ENCODE measurements at regions not wholly inside any gene's neighbourhood (a gene's known extent, or its start where the extent isn't known, plus 50 kb on each side); places are given as distances from the start of the nearest gene placed in this dataset.

- H3K4me3 ChIP-seq (ENCODE audit: low read depth, low read length) = peak overlapping the region; percentile 91
- no peaks in the 10 kb centered on the region for H3K36me3 ChIP-seq (ENCODE audit: control insufficient read depth, insufficient read depth, low read length)
- peak; percentile 73 for TF ChIP-seq CTCF (IDR thresholded peaks at IDR 0.05; ENCODE audit: insufficient read depth, low read depth, low read length)
- DNase-seq (ENCODE audit: low read depth) = no peak
- H3K27me3 ChIP-seq (ENCODE audit: control insufficient read depth, insufficient read depth, low read length) = no peaks in the 10 kb centered on the region
- CTCF ChIA-PET = interaction anchor here (0.7 to 0.8 kb wide), 2 partner anchors 97 to 204 kb away, joined by 3 read pairs; no protein-coding TSS in a partner anchor
- POLR2A ChIA-PET = interaction anchor here (0.7 kb wide), 1 partner anchor 617 kb away, joined by 9 read pairs; no protein-coding TSS in a partner anchor
Observed at GRCh38 chr2:61694312-61695274, 156.4 kb upstream of the XPO1 start.

DNA sequence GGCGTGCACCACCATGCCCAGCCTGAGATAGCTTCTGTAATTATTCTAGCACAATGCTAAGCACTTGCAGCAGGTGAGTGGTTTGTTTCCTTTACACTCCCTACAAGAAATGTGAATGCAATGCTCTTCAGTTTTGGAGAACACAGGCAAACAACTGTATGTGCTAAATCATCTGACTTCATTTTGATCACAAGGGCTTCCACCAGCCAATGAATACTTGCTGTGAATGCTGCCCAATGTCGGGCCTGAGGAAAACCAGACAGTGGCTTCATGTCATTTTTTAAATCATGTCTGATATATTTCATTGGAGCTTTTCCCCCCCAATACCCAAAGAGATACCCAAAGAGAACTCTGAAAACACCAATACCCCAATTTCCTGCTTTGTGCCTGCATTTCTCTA, 155.6 kb upstream of the XPO1 start:
- no peak for TF ChIP-seq CTCF (IDR thresholded peaks at IDR 0.05; ENCODE audit: insufficient read depth, low read depth, low read length)
- Histone ChIP-seq H3K27me3 (ENCODE audit: control insufficient read depth, insufficient read depth, low read length) (no peaks in the 10 kb centered on the region), H3K4me3 (ENCODE audit: low read depth, low read length) (no peak overlapping the region), H3K36me3 (ENCODE audit: control insufficient read depth, insufficient read depth, low read length) (no peaks in the 10 kb centered on the region)
- CTCF ChIA-PET = no interaction called here
- POLR2A ChIA-PET = no interaction called here
- no peak for DNase-seq (ENCODE audit: low read depth)

- POLR2A ChIA-PET = no interaction called here
- Histone ChIP-seq H3K36me3 (ENCODE audit: control insufficient read depth, insufficient read depth, low read length) (no peaks in the 10 kb centered on the region), H3K27me3 (ENCODE audit: control insufficient read depth, insufficient read depth, low read length) (no peaks in the 10 kb centered on the region), H3K4me3 (ENCODE audit: low read depth, low read length) (no peak overlapping the region)
- TF ChIP-seq CTCF (IDR thresholded peaks at IDR 0.05; ENCODE audit: insufficient read depth, low read depth, low read length) = no peak
- CTCF ChIA-PET = interaction anchor here (0.9 kb wide), 1 partner anchor 25 kb away, joined by 3 read pairs; no protein-coding TSS in a partner anchor
- DNase-seq (ENCODE audit: low read depth) = no peak
Observed at GRCh38 chr2:61690078-61690596, 152.0 kb upstream of the XPO1 start.

DNA sequence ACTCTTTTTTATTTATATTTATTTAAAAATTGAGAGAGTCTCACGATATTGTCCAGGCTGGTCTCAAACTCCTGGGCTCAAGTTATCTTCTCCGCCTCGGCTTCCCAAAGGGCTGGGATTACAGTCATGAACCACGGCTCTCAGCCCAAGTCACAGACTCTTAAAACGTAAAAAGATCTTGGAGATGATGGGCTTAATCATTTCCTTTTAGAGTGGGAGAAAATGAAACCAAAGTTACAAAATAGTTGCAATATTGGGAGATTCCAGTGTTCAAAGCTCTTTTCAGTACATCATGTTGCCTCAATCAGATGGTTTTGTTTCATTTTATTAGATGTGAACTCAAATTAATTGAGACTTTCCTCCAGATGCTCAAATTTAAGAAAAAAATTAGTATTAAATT, 151.4 kb upstream of the XPO1 start:
- no peak overlapping the region for H3K4me3 ChIP-seq (ENCODE audit: low read depth, low read length)
- ChIA-PET CTCF (interaction anchor here (0.9 kb wide), 1 partner anchor 25 kb away, joined by 3 read pairs; no protein-coding TSS in a partner anchor), POLR2A (no interaction called here)
- no peaks in the 10 kb centered on the region for H3K36me3 ChIP-seq (ENCODE audit: control insufficient read depth, insufficient read depth, low read length)
- no peaks in the 10 kb centered on the region for H3K27me3 ChIP-seq (ENCODE audit: control insufficient read depth, insufficient read depth, low read length)
- DNase-seq (ENCODE audit: low read depth) = no peak
- no peak for TF ChIP-seq CTCF (IDR thresholded peaks at IDR 0.05; ENCODE audit: insufficient read depth, low read depth, low read length)

Measured in BJ (cell line).